ENCODE measurements at regions not wholly inside any gene's neighbourhood (a gene's known extent, or its start where the extent isn't known, plus 50 kb on each side); places are given as distances from the start of the nearest gene placed in this dataset.

GRCh38 chr10:9149134-9149533 is 1094.6 kb downstream of the GATA3 start:
- TF ChIP-seq CTCF (IDR thresholded peaks at IDR 0.05; ENCODE audit: low read depth, low read length, missing input control) (no peak), RXRA (IDR thresholded peaks at IDR 0.05) (no peak), REST (IDR thresholded peaks at IDR 0.05) (no peak), SP1 (IDR thresholded peaks at IDR 0.05) (no peak), HNF4A (conservative IDR thresholded peaks at IDR 0.05) (no peak), GABPA (IDR thresholded peaks at IDR 0.05 in 1 of 2, conservative IDR thresholded peaks at IDR 0.05 in 1 of 2) (no peak), RAD21 (IDR thresholded peaks at IDR 0.05) (no peak), JUND (IDR thresholded peaks at IDR 0.05) (no peak), TAF1 (conservative IDR thresholded peaks at IDR 0.05) (no peak), FOXA1 (IDR thresholded peaks at IDR 0.05) (no peak)
- TF ChIP-seq, protein P1, sequence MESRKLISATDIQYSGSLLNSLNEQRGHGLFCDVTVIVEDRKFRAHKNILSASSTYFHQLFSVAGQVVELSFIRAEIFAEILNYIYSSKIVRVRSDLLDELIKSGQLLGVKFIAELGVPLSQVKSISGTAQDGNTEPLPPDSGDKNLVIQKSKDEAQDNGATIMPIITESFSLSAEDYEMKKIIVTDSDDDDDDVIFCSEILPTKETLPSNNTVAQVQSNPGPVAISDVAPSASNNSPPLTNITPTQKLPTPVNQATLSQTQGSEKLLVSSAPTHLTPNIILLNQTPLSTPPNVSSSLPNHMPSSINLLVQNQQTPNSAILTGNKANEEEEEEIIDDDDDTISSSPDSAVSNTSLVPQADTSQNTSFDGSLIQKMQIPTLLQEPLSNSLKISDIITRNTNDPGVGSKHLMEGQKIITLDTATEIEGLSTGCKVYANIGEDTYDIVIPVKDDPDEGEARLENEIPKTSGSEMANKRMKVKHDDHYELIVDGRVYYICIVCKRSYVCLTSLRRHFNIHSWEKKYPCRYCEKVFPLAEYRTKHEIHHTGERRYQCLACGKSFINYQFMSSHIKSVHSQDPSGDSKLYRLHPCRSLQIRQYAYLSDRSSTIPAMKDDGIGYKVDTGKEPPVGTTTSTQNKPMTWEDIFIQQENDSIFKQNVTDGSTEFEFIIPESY (IDR thresholded peaks at IDR 0.05) = no peak
- TF ChIP-seq, protein P2, sequence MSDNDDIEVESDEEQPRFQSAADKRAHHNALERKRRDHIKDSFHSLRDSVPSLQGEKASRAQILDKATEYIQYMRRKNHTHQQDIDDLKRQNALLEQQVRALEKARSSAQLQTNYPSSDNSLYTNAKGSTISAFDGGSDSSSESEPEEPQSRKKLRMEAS (IDR thresholded peaks at IDR 0.05) = no peak
